HK-2 (cell line): ENCODE measurements at regions not wholly inside any gene's neighbourhood (a gene's known extent, or its start where the extent isn't known, plus 50 kb on each side); places are given as distances from the start of the nearest gene placed in this dataset.
"Not testable (repeated sequence)": the region's sequence is repeated elsewhere in the genome, so short reads cannot be mapped to it uniquely, and the experiment has no call there.

ENCODE experiments used
- DNase-seq: peaks from one replicate; pipeline ENCODE4 v3.0.0-alpha.2; 2018; ENCODE audit not compliant: unreplicated experiment

DNA sequence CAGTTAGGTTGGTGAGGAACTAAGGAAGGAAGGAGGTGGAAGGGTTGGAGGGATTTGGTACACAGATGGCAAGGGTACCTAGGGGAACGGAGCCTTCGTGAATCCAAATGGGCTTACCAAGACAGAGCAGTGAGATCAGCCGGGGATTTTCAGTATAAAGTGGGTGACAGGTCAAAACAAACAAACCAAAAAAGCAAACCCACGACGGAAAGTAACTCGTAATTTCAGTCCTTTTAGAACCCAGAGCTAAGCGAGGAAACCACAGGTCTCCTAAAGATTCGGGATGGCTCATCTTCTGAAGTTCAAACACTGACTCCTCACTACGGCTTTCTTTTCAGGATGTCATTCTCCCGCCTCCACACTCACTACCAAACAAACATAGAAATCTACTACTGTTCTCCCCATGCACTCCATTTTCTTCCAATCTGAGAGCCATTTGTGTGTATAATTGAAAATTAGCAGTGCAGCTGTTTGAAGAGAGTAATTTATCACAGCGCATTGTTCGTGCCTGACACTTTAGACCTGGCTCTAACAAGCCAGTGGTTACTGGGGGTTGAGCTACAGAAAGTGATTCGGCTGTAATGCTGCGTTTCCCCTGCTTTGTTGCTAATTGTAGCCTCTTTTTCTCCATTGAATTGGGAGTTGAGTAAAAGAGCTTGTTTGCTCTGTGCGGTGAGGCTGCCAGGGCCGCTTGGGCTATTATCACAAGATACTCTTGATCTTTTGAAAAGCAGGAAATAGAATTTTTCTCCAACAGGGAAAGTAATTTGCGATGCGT is 64.7 kb upstream of the CCDC39 start:
- DNase-seq: no peak

- no peak for DNase-seq
These were observed 68.6 kb upstream of the CCDC39 start for GRCh38 chr3:180747805-180748361.

GRCh38 chr3:180749322-180749721 is 70.0 kb upstream of the CCDC39 start:
- DNase-seq: no peak

GRCh38 chr3:180749796-180750195 is 70.5 kb upstream of the CCDC39 start:
- no peak for DNase-seq

DNA sequence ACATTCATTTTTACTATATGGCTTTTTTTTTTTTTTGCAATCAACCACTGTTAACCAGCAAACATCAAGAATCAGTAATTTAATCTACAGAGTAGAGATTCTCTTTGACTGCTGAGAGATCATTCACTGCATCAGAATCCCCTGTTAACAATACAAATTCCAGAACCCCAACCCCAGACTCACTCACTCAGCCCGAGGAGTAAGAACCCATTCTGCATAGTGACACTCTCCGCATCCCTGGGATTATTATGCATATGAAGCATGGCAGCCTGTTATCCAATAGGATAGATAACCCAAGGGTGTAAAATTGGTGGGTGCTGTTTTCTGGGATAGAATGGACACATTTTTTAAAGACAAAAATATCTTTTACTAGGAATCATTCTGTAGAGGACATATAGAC is 76.3 kb upstream of the CCDC39 start:
- DNase-seq: no peak

DNA sequence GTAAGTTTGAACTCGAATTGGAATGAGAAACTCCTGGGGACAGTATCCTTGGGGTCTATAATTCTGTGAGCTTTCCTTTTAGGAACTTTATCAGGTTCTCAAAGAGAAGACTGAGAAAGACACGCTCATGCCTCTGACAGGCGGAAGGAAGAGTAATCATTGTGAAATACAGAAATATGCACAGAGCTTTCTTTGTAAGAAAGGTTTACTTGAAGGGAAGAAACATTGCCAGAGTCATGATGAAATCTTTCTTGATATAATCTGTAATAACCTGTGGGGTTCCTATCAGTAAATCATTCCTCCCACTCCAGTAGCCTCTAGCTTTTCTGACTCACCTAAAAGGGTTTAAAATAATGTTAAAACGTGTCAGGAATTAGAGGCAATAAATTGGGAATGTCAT is 83.6 kb upstream of the CCDC39 start:
- no peak for DNase-seq

GRCh38 chr3:180764481-180764880 is 85.2 kb upstream of the CCDC39 start:
- no peak for DNase-seq

GRCh38 chr3:180770639-180771038 is 91.3 kb upstream of the CCDC39 start:
- no peak for DNase-seq

- DNase-seq: no peak
These were observed 97.1 kb upstream of the CCDC39 start for GRCh38 chr3:180776433-180776832.

DNA sequence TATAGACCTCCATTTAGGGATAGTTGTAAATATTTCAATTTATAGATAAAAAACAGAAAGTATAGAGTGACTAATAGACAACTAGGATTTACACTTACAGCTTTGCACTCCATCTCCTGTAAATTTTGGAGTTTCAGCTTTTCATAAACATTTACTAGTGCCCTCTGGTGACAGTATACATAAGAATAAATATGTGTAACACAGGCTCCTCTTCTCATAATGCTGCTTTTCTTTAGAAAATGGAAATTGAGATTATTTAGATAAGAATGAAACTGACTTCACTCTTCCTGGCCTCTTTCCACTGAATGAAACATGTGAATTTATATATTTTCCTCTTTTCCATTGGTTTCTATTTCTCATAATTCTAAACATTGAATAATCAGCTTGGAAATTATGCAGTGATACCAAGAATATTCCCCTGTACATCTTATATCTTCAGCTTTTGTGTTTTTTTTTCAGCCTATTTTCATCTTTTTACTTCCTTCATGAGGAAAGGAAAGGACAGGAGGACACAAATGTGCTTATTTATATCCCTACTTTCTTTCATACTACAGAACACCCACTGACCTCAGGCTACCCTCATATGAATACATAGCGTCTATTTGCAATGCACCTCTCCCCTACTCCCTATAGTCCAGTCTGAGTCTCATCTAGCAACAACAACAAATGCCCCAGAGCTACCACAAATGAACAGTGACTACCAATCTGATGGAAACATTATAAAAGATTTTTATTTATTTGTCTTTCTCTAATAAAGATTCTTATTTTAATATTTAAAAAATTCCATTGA is 103.1 kb upstream of the CCDC39 start:
- no peak for DNase-seq

GRCh38 chr3:180786227-180786626 is 106.9 kb upstream of the CCDC39 start:
- DNase-seq: not testable (repeated sequence)

DNA sequence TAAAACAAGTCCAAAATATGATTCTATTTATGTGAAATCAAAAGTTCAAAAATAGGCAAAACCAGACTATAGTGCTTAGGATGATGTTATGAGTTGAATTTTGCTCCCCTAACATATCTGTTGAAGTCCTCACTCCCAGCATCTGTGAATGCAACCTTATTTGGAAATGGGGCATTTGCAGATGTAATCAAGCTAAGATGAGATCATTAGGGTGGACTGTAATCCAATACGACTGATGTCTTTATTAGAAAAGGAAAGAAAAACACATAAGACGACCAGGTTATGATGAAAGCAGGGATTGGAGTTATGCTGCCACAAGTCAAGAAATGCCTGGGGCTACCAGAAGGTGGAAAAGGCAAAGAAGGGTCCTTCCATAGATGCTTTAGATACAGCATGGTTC is 110.5 kb upstream of the CCDC39 start:
- DNase-seq: no peak

- DNase-seq: no peak
These were observed 114.3 kb upstream of the FXR1 start for GRCh38 chr3:180798197-180798596.

DNA sequence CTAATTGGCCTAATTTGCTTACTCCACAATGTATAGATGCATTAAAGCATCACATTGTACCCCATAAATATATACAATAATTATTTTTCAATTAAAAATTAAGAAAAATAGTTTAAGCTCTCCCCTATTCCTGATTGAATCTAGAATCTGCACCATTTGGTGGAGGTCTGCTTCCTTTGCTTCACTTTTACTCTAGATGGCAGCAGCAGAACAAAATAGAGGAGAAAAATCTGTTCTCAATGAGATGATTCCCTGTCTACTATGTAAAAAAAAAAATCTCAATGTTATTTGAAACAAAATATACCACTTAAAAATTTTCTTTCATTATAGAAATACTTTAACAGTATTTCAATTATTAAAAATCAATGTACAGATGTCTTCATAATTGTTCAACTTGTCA is 109.6 kb upstream of the FXR1 start:
- no peak for DNase-seq

DNA sequence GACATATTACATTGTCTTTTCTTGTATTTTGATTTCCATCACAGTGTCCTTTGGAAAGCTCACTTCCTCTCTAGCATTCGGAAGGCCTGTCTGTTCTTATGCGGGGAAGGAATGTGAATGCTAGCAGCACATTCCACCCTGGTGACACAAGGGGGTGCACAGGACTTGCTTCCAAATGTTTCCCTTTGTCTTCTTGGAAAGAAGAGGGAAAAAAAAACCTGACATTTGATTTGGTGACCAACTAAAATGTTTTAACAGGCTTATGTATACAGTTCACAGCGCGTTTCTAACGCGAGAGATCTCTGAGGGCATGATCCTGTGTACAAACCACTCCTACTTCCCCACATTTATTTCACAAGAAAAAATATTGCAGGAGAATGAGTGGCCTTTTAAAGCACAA is 107.6 kb upstream of the FXR1 start:
- DNase-seq: no peak

DNA sequence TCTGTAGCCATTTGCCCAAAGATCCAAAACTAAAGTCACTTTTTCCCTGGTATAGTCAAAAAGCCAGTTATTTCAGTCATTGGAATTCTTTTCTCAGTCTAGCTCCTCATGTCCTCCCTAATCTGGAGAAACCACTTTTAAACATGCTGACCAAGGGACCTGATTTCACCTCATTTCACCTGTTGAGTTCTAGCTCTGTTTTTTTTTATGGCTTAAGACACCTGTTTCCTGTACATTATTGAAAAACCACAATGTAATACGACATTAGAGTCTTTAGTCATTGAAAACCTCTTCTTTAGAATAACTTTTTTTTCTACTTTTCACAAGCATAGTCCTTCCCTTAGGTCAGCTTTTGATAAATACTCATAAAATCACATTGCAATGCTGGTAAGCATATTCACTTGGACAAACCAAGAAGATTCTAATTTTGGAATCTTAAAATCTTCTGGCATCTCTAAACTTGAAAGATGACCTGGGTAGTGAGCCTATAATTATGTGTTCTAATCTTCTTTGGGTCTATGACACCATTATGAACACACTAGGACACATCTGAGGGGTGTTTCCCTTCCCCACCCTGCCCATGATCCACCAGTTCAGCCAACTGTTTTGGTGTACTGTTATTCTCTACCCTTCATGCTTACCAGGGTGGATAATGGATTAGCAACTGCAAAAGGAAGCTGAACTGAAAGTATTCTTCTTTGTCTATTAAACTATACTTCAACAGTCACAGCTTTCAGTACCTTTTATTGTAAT is 103.5 kb upstream of the FXR1 start:
- DNase-seq: no peak

GRCh38 chr3:180820400-180820799 is 92.1 kb upstream of the FXR1 start:
- DNase-seq: no peak

GRCh38 chr3:180825964-180826363 is 86.5 kb upstream of the FXR1 start:
- DNase-seq: no peak

DNA sequence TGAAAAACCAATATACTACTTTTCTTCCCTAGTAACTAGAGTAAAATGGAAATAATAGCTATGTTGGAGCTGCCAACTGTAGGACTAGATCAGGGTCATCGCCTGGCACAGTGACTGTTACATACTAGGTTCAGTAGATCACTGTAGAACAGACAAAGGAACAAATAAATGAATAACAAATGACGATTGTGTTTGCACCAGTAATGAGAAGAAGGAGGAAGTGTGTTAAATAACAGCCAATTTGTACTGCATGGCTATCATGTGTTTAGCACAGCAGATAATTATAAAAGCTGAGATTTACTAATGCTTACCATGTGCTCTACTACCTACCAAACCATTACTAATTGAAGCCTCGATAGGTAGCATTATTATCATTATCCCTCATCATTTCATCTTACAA is 85.3 kb upstream of the FXR1 start:
- DNase-seq: no peak

- DNase-seq: no peak
These were observed 84.3 kb upstream of the FXR1 start for GRCh38 chr3:180828001-180828720.

DNA sequence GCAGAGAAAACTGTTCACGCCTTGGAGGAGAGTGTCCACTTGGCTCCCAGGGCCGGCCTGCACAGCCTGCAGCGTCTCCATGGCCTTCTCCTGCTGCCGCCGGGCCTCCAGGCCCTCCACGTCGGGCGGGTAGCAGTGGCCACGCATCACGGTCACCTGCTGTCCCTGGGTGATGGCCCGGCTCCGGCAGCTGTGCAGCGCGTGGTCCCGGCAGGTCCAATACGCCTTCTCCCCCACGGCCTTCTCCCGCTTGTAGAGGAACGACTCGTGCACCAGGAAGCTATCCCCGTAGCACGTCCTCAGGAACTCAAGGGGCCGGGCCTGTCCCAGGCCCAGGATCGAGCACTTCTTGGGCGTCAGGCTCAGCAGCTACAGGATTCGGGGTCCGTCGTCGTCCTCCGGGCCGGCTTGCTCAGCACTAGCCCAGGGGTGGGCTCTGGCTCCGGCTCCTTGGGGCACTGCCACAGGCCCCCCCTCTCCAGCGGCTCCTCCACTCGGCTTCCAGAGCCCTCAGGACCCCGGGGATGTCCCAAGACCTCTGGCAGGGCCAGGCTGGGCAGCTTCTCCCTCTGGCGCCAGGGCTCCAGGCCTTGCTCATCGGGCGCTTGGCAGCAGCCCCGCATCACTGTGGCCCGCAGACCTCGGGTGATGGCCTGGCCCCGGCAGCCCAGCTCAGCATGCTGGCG is 83.6 kb upstream of the FXR1 start:
- no peak for DNase-seq
